8988T (cell line): ENCODE measurements at regions not wholly inside any gene's neighbourhood (a gene's known extent, or its start where the extent isn't known, plus 50 kb on each side); places are given as distances from the start of the nearest gene placed in this dataset.

ENCODE experiments used
- DNase-seq: peaks from one replicate; pipeline ENCODE4 v3.0.0; 2011

GRCh38 chr16:80489173-80489572 is 51.6 kb upstream of the DYNLRB2 start:
- no peak for DNase-seq

GRCh38 chr16:80488167-80488566 is 52.6 kb upstream of the DYNLRB2 start:
- DNase-seq = no peak

GRCh38 chr16:80480664-80481063 is 60.1 kb upstream of the DYNLRB2 start:
- DNase-seq = no peak

- no peak for DNase-seq
Measured at GRCh38 chr16:80477838-80478237, 63.0 kb upstream of the DYNLRB2 start.

GRCh38 chr16:80468029-80468428 is 72.8 kb upstream of the DYNLRB2 start:
- DNase-seq = no peak

GRCh38 chr16:80466024-80466987 is 74.5 kb upstream of the DYNLRB2 start:
- DNase-seq = peak; percentile 60

GRCh38 chr16:80463751-80464495 is 76.9 kb upstream of the DYNLRB2 start:
- DNase-seq = no peak

- DNase-seq = no peak
Measured at GRCh38 chr16:80463326-80463725, 77.5 kb upstream of the DYNLRB2 start.

GRCh38 chr16:80462917-80463316 is 77.9 kb upstream of the DYNLRB2 start:
- no peak for DNase-seq

GRCh38 chr16:80460988-80461387 is 79.8 kb upstream of the DYNLRB2 start:
- DNase-seq = no peak

- no peak for DNase-seq
Measured at GRCh38 chr16:80459966-80460365, 80.8 kb upstream of the DYNLRB2 start.

- no peak for DNase-seq
Measured at GRCh38 chr16:80459331-80459777, 81.4 kb upstream of the DYNLRB2 start.

- no peak for DNase-seq
Measured at GRCh38 chr16:80457871-80458270, 82.9 kb upstream of the DYNLRB2 start.

GRCh38 chr16:80454802-80455201 is 86.0 kb upstream of the DYNLRB2 start:
- DNase-seq = no peak

- no peak for DNase-seq
Measured at GRCh38 chr16:80449392-80449791, 91.4 kb upstream of the DYNLRB2 start.

GRCh38 chr16:80447241-80447640 is 93.6 kb upstream of the DYNLRB2 start:
- no peak for DNase-seq

GRCh38 chr16:80442779-80443178 is 98.0 kb upstream of the DYNLRB2 start:
- no peak for DNase-seq

GRCh38 chr16:80441935-80442334 is 98.9 kb upstream of the DYNLRB2 start:
- no peak for DNase-seq

GRCh38 chr16:80440667-80441066 is 100.1 kb upstream of the DYNLRB2 start:
- no peak for DNase-seq

- no peak for DNase-seq
Measured at GRCh38 chr16:80437707-80438106, 103.1 kb upstream of the DYNLRB2 start.

- DNase-seq = no peak
Measured at GRCh38 chr16:80436510-80436909, 104.3 kb upstream of the DYNLRB2 start.

- DNase-seq = no peak
Measured at GRCh38 chr16:80433623-80434022, 107.2 kb upstream of the DYNLRB2 start.

- DNase-seq = no peak
Measured at GRCh38 chr16:80427795-80428194, 113.0 kb upstream of the DYNLRB2 start.
